DMS53 treated with DMSO at 0.1 percent for 48 hours (cell line): ENCODE measurements at regions not wholly inside any gene's neighbourhood (a gene's known extent, or its start where the extent isn't known, plus 50 kb on each side); places are given as distances from the start of the nearest gene placed in this dataset.
"Not testable (repeated sequence)": the region's sequence is repeated elsewhere in the genome, so short reads cannot be mapped to it uniquely, and the experiment has no call there.

ENCODE experiments used
- DNase-seq: peaks from one replicate; lab custom pipeline; 2025; ENCODE audit not compliant: unreplicated experiment; lab: John Stamatoyannopoulos, UW

- DNase-seq = no peak
Observed at GRCh38 chr21:17738176-17738953, 80.8 kb downstream of the C21orf91 start.

- no peak for DNase-seq
Observed at GRCh38 chr21:17736072-17736471, 83.1 kb downstream of the C21orf91 start.

- DNase-seq = no peak
Observed at GRCh38 chr21:17733209-17733608, 85.9 kb downstream of the C21orf91 start.

- DNase-seq = peak; percentile 52
Observed at GRCh38 chr21:17732306-17732705, 86.8 kb downstream of the C21orf91 start.

GRCh38 chr21:17731554-17731953 is 87.6 kb downstream of the C21orf91 start:
- no peak for DNase-seq

GRCh38 chr21:17730782-17731181 is 88.4 kb downstream of the C21orf91 start:
- no peak for DNase-seq

- DNase-seq = no peak
Observed at GRCh38 chr21:17729455-17729854, 89.7 kb downstream of the C21orf91 start.

GRCh38 chr21:17727361-17727760 is 91.8 kb downstream of the C21orf91 start:
- no peak for DNase-seq

- peak; percentile 12 for DNase-seq
Observed at GRCh38 chr21:17726047-17726829, 92.9 kb downstream of the C21orf91 start.

GRCh38 chr21:17725339-17725738 is 93.8 kb downstream of the C21orf91 start:
- peak; percentile 67 for DNase-seq

GRCh38 chr21:17712887-17713286 is 100.2 kb upstream of the BTG3 start:
- DNase-seq = no peak

- DNase-seq = no peak
Observed at GRCh38 chr21:17711896-17712295, 99.2 kb upstream of the BTG3 start.

- no peak for DNase-seq
Observed at GRCh38 chr21:17709266-17709611, 96.5 kb upstream of the BTG3 start.

- DNase-seq = no peak
Observed at GRCh38 chr21:17708522-17709265, 96.0 kb upstream of the BTG3 start.

GRCh38 chr21:17699524-17700189 is 87.0 kb upstream of the BTG3 start:
- DNase-seq = no peak

GRCh38 chr21:17697473-17697872 is 84.8 kb upstream of the BTG3 start:
- DNase-seq = no peak

GRCh38 chr21:17694416-17694815 is 81.7 kb upstream of the BTG3 start:
- not testable (repeated sequence) for DNase-seq

- DNase-seq = no peak
Observed at GRCh38 chr21:17693801-17694200, 81.1 kb upstream of the BTG3 start.

GRCh38 chr21:17690078-17690494 is 77.4 kb upstream of the BTG3 start:
- no peak for DNase-seq

GRCh38 chr21:17688912-17689874 is 76.5 kb upstream of the BTG3 start:
- no peak for DNase-seq
